ENCODE measurements at regions not wholly inside any gene's neighbourhood (a gene's known extent, or its start where the extent isn't known, plus 50 kb on each side); places are given as distances from the start of the nearest gene placed in this dataset.

DNA sequence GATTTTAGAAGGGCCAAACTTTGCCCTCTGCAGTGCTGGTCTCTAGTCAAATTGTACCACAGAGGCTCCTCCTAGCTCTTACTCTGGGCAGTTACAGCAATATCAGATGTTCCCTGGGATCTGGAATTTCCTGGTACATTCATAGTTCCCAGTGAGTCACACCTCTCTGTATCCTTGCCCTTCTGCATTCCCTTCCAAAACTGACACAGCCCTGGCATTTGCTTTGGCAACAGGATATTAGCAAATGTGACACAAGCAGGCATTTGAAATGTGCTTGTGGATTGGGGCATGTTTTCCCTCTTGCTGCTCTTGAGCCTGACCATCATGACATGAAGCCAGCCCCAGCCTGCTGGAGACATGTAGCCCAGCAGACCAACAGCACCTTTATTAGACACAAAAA, 284.7 kb upstream of the AKR1E2 start:
- TF ChIP-seq GATA2 (IDR thresholded peaks at IDR 0.05; ENCODE audit: low read depth, low read length): no peak
- no peak for TF ChIP-seq GATA3 (IDR thresholded peaks at IDR 0.05; ENCODE audit: low read depth, low read length)

Data from SH-SY5Y (cell line).